HEK293T (cell line): ENCODE measurements at regions not wholly inside any gene's neighbourhood (a gene's known extent, or its start where the extent isn't known, plus 50 kb on each side); places are given as distances from the start of the nearest gene placed in this dataset.

Source experiments
- ARNT ChIP-seq: fragments of 450-650 bp; IDR thresholded peaks from 2 replicates; pipeline ENCODE4 v1.6.1; 2017; ENCODE audit warnings: mild to moderate bottlenecking
- BHLHE40 ChIP-seq: fragments of 450-650 bp; IDR thresholded peaks from 2 replicates; pipeline ENCODE4 v1.6.1; 2016; ENCODE audit warnings: mild to moderate bottlenecking, moderate library complexity, borderline replicate concordance
- ELF4 ChIP-seq: fragments of 450-650 bp; IDR thresholded peaks from 2 replicates; pipeline ENCODE4 v1.6.1; 2017; ENCODE audit warnings: antibody characterized with exemption
- HDGF ChIP-seq: fragments of 450-650 bp; IDR thresholded peaks from 2 replicates; pipeline ENCODE4 v1.6.1; 2017; ENCODE audit warnings: antibody characterized with exemption, borderline replicate concordance
- L3MBTL2 ChIP-seq: fragments of 450-650 bp; conservative IDR thresholded peaks from 2 replicates; pipeline ENCODE4 v1.6.1; 2016; ENCODE audit warnings: mild to moderate bottlenecking
- NFRKB ChIP-seq: fragments of 450-650 bp; IDR thresholded peaks from 2 replicates; pipeline ENCODE4 v1.6.1; 2016; ENCODE audit warnings: mild to moderate bottlenecking, moderate library complexity
- SP1 ChIP-seq: fragments of 450-650 bp; IDR thresholded peaks from 2 replicates; pipeline ENCODE4 v1.6.1; 2017
- SUZ12 ChIP-seq: fragments of 450-650 bp; IDR thresholded peaks from 2 replicates; pipeline ENCODE4 v1.6.1; 2016; ENCODE audit warnings: mild to moderate bottlenecking
- TARDBP ChIP-seq: fragments of 450-650 bp; IDR thresholded peaks from 2 replicates; pipeline ENCODE4 v1.6.1; 2016

DNA sequence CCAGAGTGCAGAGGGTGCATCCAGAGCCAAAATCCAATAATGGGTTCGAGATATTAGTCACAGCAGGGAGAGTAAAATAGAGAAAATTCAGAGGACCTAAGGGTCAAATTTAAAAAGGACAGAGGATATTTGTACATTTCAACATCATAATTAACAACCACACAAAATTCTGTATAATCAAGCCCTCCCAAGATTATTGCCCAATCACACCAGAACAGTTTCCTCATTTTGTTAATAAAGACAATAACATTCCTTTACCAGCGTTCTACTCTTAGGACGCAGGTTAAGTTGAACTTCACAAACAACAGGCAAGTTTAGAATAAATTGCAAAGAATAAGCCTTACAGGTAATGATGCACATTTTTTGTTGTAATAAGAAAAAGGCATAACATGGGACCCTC, 462.8 kb downstream of the PTPRC start:
- TF ChIP-seq BHLHE40 (no peak), TARDBP (no peak), ARNT (no peak), SP1 (no peak), SUZ12 (no peak), L3MBTL2 (no peak), ELF4 (no peak), NFRKB (no peak), HDGF (no peak)
